HG03354 (cell line): ENCODE measurements at regions not wholly inside any gene's neighbourhood (a gene's known extent, or its start where the extent isn't known, plus 50 kb on each side); places are given as distances from the start of the nearest gene placed in this dataset.

ENCODE experiments used
- ATAC-seq: cut with Tn5 transposase; IDR thresholded peaks from one replicate; pipeline ENCODE4 v1.9.1; 2021; ENCODE audit warnings: mild to moderate bottlenecking; ENCODE audit not compliant: unreplicated experiment, poor library complexity, severe bottlenecking

DNA sequence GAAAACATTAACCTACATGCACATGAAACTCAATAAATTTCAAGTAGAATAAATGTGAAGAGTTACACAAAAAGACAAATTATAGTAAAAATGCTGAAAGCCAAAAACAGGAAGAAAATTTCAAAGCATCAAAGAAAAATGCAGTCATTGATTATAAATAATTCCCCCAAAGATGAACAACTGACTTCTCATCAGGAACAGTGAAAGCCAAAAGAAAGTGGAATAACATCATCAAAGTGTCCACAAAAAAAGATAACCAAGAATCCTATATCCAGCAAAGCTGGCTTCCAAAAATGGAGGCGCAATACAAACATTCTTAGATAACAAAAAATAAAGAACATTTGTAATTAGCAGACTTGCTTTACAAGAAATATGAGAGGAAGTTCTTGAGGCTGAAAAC lies 161.6 kb downstream of the CMPK2 start:
- ATAC-seq: no peak

DNA sequence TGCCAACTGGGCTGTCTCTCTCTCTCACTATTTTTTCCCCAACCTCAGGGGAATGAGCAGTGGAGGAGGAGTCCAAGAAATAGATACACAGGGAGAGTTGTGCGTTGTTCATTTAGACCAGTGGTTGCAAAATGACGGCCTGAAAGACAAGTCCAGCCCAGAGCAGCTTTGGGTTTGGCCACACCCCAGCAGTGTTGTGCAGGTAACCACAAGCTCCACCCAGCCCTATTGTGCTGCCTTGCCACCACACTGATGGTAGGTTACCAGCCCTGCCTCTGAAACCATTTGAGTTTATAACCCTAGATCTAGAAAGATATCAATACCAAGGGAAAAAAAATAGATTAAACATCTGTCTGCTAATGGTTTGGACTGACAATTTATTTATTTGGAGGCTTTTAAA lies 144.3 kb downstream of the CMPK2 start:
- no peak for ATAC-seq

DNA sequence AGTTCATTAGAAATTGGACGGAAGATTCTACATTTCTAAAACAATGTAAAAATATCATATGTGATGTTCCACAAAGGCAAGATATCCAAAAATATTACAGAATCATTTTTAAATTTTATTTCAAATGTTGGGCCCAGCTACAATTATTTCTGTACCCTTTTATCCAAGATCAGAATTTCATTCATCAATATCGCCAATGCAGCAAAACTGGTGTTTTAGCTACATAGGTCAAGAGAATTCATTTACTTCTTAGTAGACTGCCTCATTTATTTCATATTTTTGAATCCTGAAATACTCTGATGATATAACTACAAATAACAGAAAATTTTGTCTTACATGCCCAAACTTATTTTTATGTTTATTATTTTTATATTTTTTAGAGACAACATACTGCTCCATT lies 143.1 kb downstream of the CMPK2 start:
- no peak for ATAC-seq

DNA sequence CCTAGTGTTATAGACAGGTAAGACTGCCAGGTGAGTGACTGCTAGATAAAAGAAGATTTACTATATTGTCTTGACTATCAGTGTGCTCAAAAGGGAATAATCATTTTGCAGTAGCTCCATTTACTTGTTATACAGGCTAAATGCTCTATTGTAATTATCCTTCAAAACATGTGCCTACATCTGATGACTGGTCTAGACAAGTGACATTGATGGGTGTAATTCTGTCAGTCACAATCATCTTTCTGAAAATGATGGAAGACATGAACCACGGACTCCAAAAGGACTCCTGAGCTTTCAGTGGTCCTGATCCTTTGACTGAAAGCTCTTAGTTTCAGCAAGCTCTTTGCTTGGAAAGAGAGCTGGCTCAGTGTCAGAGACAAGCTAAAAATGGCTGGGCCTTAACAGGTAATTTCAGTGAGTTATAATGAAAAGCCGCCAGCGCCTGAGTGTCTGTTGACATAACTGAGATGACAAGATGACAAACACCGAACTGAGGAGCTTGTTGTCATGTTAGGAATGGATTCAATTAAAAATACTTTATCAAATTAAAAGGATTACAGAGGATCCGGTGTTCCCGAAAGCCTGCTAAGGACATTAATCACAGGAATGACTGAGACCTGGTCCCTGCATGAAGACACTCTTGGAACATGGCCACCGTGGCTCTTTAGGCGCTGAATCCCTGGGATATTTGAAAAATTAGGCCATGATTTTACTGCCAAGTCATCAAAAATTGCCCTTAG lies 141.7 kb downstream of the CMPK2 start:
- no peak for ATAC-seq

DNA sequence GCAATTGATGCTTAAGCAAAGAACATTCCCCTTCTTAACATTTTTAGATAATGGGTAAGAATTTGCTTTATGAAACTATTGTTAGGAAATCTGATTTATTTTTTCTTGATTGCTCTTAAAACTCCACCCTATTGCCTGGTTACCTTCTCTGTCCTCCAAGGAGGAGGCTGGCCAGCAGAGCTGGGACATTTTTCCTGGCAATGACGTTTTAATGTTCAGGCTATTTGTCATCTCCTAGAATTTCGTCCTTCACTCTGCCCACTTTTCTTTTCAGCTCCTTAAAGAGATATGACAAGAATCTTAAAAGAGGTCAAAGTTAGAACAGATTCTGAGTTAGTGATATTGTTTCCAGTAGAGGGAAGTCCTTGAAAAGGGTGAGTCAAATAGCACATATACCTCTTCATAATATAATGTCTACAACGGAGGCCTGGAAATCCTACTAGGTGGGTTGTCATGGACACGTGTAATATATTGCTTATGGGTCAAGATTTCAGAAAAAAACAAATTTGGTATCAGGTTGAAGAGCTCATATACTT lies 141.0 kb downstream of the CMPK2 start:
- no peak for ATAC-seq

DNA sequence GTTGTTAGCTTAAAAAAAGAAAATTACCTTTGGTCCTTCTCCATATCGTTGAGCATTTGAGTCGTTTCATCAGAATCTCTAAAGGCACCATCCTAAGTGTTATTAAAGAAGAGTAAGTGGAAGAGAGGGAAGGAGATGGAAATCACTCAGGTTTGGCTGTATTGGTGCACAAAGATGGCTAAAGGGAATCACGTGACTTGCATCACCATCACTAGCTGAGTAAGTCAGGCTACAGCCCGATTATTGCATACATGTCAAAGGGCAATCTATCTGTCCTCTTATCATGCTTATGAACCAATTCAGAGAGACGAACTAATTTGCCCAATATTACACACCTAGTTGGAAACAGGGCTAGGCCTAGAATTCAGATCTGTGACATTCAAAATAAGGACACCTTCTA lies 137.6 kb downstream of the CMPK2 start:
- ATAC-seq: no peak

DNA sequence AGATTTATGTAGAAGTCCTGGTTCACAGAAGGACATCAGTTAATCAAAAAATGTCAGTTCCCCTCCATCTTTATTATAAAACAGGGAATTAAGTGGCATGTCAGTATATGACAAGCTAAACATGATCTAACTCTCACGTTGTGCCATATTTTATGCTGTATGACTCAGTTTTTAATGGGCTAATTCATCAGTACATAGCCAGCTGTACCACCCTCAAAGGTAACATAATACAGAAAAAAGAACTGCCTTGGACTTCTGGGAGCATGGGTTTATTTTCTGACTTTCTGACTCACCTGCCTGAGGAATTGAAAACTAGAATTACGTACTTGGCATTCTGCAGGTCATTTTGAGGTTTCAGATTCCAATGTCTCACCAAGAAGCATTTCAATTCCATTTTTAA lies 135.7 kb downstream of the CMPK2 start:
- ATAC-seq: no peak

DNA sequence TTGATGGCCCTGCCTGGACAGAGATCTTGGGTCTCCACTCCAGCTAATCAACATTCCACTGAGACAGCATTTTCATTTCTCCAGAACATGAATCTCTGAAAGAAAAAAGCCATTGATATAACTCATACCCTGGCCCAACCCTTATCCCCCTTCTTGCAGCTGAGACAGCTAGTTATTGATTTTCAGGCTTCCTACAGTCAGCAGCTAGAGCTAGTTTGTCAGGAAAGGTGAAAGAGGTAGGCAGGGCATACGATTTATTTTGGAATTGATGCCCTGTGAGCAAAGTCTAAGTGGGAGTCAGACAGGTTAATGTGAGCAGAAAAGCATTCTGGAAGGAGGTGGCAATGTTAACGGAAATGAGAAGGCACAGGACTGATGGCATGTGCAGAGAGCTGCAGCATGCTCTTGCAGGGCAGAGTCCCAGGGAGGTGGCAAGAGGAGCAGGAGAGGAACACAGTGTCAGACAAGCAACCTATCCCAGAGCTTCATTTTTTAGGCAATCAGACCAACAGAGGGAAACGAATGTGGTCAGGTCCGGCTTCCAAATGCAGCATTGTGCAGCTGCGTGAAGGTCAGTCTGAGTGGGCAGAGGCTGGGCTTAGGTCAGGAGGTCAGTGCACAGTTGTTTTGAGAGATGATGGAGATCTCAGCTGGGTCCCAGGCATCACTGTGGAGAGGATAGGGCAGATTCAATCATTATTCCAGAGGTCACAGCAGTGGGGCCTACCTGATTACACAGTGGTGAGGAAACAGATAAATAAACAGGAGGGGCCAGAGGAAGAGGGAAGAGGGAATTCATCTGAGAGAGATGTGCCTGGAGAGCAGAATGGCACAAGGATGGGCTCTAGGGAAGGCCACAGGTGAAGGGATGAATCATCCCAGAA lies 134.8 kb downstream of the CMPK2 start:
- no peak for ATAC-seq

DNA sequence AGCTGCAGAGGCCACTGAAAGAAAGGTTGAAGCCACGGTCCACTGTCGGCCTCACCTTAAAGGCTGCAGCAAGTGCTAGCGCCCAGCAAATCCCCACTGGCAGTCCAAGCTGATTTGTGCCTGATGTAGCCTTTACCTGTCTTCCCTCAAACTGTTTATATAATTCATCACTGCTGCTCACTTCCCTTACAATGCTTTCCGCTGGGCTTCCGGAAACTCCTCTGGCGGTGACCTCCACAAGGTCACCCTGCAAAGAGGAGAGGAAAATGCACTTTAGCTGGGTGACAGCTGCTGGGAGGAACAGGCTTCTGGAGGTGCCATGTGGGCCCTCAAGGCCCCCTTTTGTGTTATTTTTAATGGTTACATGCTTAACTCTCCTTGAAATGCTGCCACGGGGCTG lies 126.2 kb downstream of the CMPK2 start:
- ATAC-seq: no peak

DNA sequence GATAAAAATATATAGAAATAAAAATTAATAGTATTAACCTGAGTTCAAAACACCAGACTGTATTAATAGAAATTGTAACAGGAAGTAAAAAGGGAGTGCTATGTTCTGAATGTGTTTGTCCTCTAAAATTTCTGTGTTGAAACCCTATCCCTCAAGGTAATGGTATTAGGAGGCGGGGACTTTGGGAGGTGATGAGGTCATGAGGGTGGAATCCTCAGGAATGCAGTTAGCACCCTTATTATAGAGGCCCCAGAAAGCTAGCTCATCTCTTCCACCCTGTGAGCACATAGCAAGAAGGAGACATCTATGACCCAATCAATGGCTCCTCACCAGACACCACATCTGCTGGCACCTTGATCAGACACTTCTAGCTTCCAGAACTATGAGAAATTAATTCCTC lies 124.5 kb downstream of the CMPK2 start:
- no peak for ATAC-seq

DNA sequence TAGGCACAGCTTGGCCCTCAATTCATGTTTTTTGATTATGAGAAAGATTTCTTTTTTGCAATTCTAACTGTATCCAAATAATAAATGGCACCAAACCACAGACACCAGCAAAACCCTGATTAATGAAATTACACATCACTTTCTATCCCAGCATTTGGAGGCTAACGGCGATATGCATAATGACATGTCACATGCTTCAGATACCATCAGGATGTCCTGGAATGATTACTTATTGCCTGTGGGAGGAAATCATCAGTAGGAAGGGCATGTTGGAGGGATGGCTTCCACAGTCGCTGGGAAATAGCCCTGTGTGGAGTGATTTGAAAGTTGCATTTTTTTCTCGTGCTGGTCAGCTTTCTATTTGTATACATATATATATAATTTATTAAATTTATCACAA lies 121.7 kb downstream of the CMPK2 start:
- no peak for ATAC-seq

DNA sequence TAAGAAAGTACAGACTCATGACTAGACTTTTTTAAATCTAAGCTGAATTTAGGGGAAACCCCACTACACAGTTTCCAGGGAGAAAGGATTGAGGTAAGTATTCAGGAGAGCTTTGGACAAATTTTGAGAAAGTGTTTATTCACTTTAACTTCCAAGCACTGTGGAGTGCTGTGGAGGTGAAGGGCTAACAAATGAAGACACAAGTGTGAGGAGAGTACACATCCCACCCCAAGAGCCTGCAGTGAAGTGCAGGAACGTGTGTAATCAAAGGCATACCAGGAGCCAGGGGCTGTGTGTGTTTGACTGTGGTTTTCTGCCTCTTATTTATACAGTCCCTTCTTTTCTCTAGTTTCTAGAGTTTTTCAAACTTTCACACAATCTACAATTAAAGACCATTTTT lies 118.3 kb downstream of the CMPK2 start:
- ATAC-seq: no peak

DNA sequence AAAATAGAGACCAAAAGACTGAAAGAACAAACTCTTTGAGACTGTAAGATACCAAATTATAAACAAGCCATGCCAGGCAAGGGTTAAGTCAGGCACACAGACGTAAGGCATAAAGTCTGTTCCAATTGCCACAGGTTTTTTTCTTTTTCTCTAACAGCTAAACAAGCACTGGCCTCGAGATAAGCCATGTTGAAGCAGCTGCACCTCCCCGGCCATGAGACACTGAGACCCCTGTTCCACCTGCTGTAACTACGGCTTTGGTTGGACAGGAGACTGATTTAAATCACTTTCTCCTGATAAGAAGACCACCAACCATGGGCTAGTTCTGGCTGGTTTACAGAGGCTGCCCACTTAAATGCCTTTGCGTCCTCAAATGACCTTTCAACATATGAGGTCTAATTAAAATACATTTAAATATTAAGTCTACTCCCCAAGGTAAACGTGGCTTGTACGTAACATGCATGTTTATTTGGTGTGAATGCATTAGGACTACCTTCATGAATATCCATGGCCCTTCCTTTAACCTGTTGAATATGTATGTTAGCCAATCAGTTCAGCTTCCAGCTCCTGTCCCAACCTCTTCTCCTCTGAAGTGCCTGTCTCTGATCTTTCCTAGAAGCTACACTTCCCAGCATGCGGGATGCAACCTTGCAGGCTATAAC lies 117.2 kb downstream of the CMPK2 start:
- no peak for ATAC-seq

DNA sequence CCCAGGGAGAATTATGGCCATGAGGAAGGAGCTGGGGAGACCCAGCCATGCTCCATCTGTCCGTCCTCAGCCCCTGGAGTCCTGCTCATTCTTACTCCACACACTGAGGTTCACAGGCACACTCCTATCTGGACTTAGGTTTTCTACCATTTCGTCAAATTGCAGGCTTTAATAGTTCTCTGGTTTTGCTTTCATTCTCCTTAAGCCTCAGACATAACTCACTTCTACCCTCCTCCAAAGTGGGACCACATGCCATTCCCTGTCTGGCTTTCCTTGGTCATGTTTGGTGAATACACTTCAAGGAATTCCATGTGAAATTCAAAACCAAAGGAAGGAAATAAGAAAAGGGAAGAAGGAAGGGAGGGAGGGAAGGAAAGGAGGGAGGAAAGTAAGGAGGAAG lies 115.7 kb downstream of the CMPK2 start:
- no peak for ATAC-seq

DNA sequence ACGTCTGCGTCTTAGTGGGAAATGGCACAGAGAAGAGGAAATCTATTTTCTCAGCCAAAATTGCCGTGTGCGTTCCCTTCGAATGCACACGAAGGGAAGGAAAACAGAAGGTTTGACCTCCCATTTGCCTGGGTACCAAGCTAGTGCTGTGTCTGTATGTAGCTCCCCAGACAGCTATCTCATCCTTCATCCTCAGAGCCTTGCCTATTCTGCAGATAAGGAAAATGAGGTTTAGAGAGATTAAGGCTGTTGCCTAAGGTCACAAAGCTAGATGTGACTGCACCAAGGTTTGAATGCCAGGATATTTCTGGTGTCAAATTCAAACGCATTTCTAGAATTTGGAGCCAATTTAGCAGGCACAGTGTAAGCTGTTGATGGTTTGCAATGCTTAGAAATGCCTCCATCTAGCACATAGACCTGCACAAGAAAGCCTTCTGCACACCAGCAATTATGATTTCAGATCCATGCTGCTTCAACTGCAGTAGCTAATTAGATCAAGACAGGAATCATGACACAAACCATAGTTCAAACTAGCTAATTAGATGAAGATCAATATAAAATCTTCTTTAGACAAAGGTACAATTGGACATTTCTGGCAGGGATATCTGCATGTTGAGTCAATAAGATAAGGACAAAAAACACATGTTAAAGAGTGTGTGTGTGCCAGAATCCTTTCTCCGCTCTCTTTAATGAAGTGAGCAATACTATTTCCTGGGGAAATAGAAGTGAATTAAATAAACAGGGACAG lies 115.1 kb downstream of the CMPK2 start:
- no peak for ATAC-seq

DNA sequence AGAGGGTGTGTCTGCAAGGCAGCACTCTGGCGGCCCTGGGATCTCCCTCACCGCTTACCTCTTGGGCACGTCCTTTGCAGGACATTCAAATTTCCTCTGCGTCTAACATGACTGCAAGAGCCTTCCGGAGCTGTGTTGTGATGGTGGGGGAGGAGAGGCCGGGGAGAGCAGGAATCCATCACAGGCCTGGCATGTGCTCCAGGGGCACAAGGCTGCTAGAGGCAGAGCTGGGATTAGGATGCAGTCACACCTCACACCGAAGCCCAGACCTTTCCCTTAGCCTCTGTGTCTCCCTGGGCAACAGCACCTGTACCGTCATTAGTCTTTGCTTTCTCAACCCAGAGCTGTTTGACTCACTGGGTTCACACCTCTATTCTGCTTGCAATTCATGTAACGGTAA lies 111.3 kb downstream of the CMPK2 start:
- no peak for ATAC-seq

DNA sequence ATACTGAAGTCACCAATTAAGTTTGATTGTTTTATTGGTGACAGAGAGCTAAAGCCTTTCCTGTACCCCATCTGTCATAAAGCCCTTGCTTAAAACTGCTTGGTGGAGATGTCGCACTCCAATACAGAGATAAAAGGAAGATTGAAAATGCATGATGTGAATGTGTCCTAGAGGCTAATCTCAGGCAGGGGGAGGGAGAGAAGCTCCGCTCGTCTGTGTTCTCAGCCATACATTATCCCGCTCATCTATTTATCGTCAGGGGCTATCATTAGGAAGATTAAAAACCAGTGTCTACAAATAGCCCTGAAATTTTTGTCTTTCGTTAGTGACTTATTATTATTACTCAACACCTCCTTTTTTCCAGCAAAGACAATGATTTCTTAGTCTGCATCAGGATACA lies 110.3 kb downstream of the CMPK2 start:
- ATAC-seq: no peak

DNA sequence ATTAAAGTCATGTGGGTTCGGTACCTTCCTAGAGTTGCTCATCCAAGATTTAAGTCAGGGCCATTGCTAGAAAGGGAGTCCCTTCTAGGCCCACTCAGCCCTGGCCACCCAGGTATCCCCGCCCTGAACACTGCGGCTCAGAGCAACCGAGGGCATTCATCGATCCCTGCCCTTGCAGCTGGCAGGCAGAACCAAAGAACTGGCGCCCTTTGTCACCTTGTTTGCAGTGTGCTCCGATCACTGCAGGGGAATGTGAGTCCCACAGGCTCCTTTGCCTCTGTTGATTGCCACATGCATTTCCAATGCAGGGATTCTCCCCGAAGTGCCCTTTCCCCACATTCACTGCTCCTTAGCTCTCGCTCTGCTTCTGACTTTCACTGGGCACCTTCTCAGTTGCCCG lies 108.5 kb downstream of the CMPK2 start:
- ATAC-seq: no peak

DNA sequence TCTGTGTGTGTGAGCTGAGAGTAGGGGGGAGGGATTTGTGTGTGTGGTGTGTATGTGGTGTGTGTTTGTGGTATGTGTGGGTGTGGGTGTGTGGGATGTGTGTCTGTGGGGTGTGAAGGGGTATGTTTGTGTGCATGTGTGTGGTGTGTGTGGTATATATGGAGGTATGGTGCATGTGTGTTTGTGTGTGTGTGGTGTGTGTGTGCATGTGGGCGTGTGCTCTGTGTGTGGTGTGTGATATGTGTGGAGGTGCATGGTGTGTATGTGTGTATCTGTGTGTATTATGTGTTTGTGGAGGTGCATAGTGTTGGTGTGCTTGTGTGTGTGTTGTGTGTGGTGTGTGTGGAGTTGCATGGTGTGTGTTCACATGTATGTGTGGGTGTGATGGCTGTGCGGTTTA lies 106.0 kb downstream of the CMPK2 start:
- no peak for ATAC-seq

DNA sequence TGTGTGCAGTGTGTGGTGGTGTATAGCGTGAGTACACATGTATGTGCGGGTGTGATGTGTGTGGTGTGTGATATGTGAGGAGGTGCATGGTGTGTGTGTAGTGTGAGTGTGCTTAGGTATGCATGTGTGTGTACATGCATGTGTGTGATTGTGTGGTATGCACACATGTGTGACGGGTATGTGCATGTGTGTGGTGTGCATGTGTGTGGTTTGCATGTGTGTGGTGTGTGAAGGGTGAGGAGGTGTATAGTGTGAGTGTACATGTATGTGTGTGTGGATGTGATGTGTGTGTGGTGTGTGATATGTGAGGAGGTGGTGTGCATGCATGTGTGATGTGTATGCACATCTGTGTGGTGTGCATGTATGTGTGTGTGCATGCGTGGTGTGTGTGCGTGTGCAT lies 105.6 kb downstream of the CMPK2 start:
- ATAC-seq: no peak
